Right atrium auricular region (tissue), 2 donors: ENCODE measurements at regions not wholly inside any gene's neighbourhood (a gene's known extent, or its start where the extent isn't known, plus 50 kb on each side); places are given as distances from the start of the nearest gene placed in this dataset.
"Not testable (repeated sequence)": the region's sequence is repeated elsewhere in the genome, so short reads cannot be mapped to it uniquely, and the experiment has no call there.

Experiments used
- DNase-seq: peaks from one replicate; pipeline ENCODE4 v3.0.0-alpha.2; 2019; ENCODE audit warnings: low spot score
- H3K27ac ChIP-seq, 2 donors: fragments of 200-600 bp; sonication (generic); 1 replicate in 1 of 2; 2 replicates in 1 of 2; pipeline ENCODE4 v1.5.1; 2016 to 2019
- H3K27me3 ChIP-seq, 2 donors: fragments of 200-600 bp; sonication (generic); one replicate each; pipeline versions ENCODE4 v1.5.1 to v1.6.0; 2017 to 2019
- H3K36me3 ChIP-seq: fragments of 200-600 bp; sonication (generic); one replicate; pipeline ENCODE4 v1.5.1; 2016
- H3K4me1 ChIP-seq, 2 donors: fragments of 200-600 bp; sonication (generic); one replicate each; pipeline versions ENCODE4 v1.5.1 to v1.6.0; 2017 to 2019
- H3K4me3 ChIP-seq, 2 donors: fragments of 200-600 bp; sonication (generic); 1 replicate in 1 of 2; 2 replicates in 1 of 2; pipeline ENCODE4 v1.5.1; 2017 to 2019; ENCODE audit warnings: mild to moderate bottlenecking in 1 of 2, moderate library complexity in 1 of 2
- H3K9me3 ChIP-seq, 2 donors: fragments of 200-600 bp; sonication (generic); one replicate each; pipeline ENCODE4 v1.5.1; 2019
- CTCF ChIP-seq, 2 donors: fragments of 200-600 bp; sonication (generic); IDR thresholded peaks; one replicate each; pipeline ENCODE4 v1.5.1; 2019; ENCODE audit warnings: antibody characterized with exemption in 2 of 2

- Histone ChIP-seq H3K9me3 (no peaks in the 10 kb centered on the region), H3K4me3 (no peak overlapping the region), H3K36me3 (no peaks in the 10 kb centered on the region), H3K27me3 (no peaks in the 10 kb centered on the region), H3K27ac (no peak overlapping the region), H3K4me1 (no peaks in the 10 kb centered on the region)
- DNase-seq, result no peak
- no peak for TF ChIP-seq CTCF (IDR thresholded peaks at IDR 0.05)
Observed at GRCh38 chr9:104313396-104314110, 190.5 kb upstream of the OR13F1 start.

GRCh38 chr9:104316201-104317009 is 187.7 kb upstream of the OR13F1 start:
- H3K27me3 ChIP-seq, H3K9me3 ChIP-seq, H3K4me1 ChIP-seq, H3K36me3 ChIP-seq, H3K27ac ChIP-seq, H3K4me3 ChIP-seq, DNase-seq: not testable (repeated sequence)

- no peak for DNase-seq
- Histone ChIP-seq H3K4me3 (no peak overlapping the region), H3K27ac (no peak overlapping the region), H3K36me3 (no peaks in the 10 kb centered on the region), H3K4me1 (no peaks in the 10 kb centered on the region), H3K9me3 (no peaks in the 10 kb centered on the region), H3K27me3 (no peaks in the 10 kb centered on the region)
- no peak for TF ChIP-seq CTCF (IDR thresholded peaks at IDR 0.05)
Observed at GRCh38 chr9:104319198-104319597, 184.9 kb upstream of the OR13F1 start.

- DNase-seq, result no peak
- no peaks in the 10 kb centered on the region for H3K4me1 ChIP-seq
- H3K27ac ChIP-seq, result no peak overlapping the region
- H3K27me3 ChIP-seq, result no peaks in the 10 kb centered on the region
- no peak overlapping the region for H3K4me3 ChIP-seq
- no peaks in the 10 kb centered on the region for H3K36me3 ChIP-seq
- TF ChIP-seq CTCF (IDR thresholded peaks at IDR 0.05), result no peak
- no peaks in the 10 kb centered on the region for H3K9me3 ChIP-seq
Observed at GRCh38 chr9:104319685-104320084, 184.4 kb upstream of the OR13F1 start.

- Histone ChIP-seq H3K36me3 (no peaks in the 10 kb centered on the region), H3K4me1 (no peaks in the 10 kb centered on the region), H3K4me3 (no peak overlapping the region), H3K27me3 (no peaks in the 10 kb centered on the region), H3K9me3 (no peaks in the 10 kb centered on the region), H3K27ac (no peak overlapping the region)
- no peak for TF ChIP-seq CTCF (IDR thresholded peaks at IDR 0.05)
- no peak for DNase-seq
Observed at GRCh38 chr9:104322596-104322995, 181.5 kb upstream of the OR13F1 start.

GRCh38 chr9:104323967-104324694 is 179.9 kb upstream of the OR13F1 start:
- DNase-seq, H3K4me1 ChIP-seq, H3K36me3 ChIP-seq, H3K4me3 ChIP-seq, H3K9me3 ChIP-seq, H3K27me3 ChIP-seq, H3K27ac ChIP-seq: not testable (repeated sequence)
